ENCODE measurements at regions not wholly inside any gene's neighbourhood (a gene's known extent, or its start where the extent isn't known, plus 50 kb on each side); places are given as distances from the start of the nearest gene placed in this dataset.

DNA sequence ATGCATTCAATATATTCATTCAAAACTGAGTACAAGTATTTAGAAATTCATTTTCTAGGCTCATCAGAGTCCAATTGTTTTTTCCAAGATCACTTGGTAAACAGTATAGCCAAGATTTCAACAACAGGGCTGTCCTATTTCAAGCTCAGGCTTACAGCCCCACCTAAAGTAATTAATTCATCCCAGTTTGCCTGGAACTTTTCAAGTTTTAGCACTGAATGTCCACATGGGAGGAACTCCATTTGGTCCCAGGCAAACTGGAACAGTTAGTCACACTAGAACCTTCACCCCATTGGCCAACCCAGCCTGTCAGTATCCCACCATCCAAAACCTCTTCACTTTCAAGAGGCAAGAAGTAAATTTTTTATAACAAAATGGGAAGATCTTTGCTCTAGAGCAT, 210.9 kb downstream of the DPY19L2 start:
- TF ChIP-seq POLR2AphosphoS5 (IDR thresholded peaks at IDR 0.05; ENCODE audit: low read depth, low read length) (no peak), TAF1 (IDR thresholded peaks at IDR 0.05; ENCODE audit: borderline replicate concordance, low read depth, low read length) (no peak), POLR2A (IDR thresholded peaks at IDR 0.05; ENCODE audit: low read depth, low read length) (no peak)

Measured in GM12892 (cell line).